OCI-LY1 (cell line): ENCODE measurements at regions not wholly inside any gene's neighbourhood (a gene's known extent, or its start where the extent isn't known, plus 50 kb on each side); places are given as distances from the start of the nearest gene placed in this dataset.

ENCODE experiments used
- H2AFZ ChIP-seq: fragments of 200-600 bp; sonication (generic), shearing (Covaris generic); 2 replicates; pipeline ENCODE4 v1.6.0; 2014; ENCODE audit warnings: antibody characterized with exemption, mild to moderate bottlenecking, low read length
- H3F3A ChIP-seq: fragments of 200-600 bp; sonication (generic), shearing (Covaris generic); 2 replicates; pipeline ENCODE4 v1.6.0; 2014; ENCODE audit warnings: mild to moderate bottlenecking, antibody characterized with exemption, low read length, moderate library complexity; ENCODE audit not compliant: insufficient read depth
- H3K27ac ChIP-seq: fragments of 200-600 bp; sonication (generic); 2 replicates; pipeline ENCODE4 v1.5.1; 2014; ENCODE audit warnings: low read length, mixed run types, mild to moderate bottlenecking, low read depth; ENCODE audit not compliant: poor library complexity, severe bottlenecking
- H3K27me3 ChIP-seq: fragments of 200-600 bp; sonication (generic); 2 replicates; pipeline ENCODE4 v1.6.0; 2014; ENCODE audit warnings: antibody characterized with exemption, mild to moderate bottlenecking, low read length, moderate library complexity; ENCODE audit not compliant: insufficient read depth
- H3K36me3 ChIP-seq: fragments of 200-600 bp; sonication (generic); 2 replicates; pipeline ENCODE4 v1.6.1; 2014; ENCODE audit warnings: mild to moderate bottlenecking, antibody characterized with exemption, low read length, moderate library complexity, mixed read lengths; ENCODE audit not compliant: insufficient read depth
- H3K4me1 ChIP-seq: fragments of 200-600 bp; sonication (generic); 2 replicates; pipeline ENCODE4 v1.5.1; 2014; ENCODE audit warnings: mild to moderate bottlenecking, low read length, moderate library complexity; ENCODE audit not compliant: insufficient read depth, severe bottlenecking
- H3K4me2 ChIP-seq: fragments of 200-600 bp; sonication (generic), shearing (Covaris generic); 2 replicates; pipeline ENCODE4 v1.6.1; 2014; ENCODE audit warnings: low read length
- H3K4me3 ChIP-seq: fragments of 200-600 bp; sonication (generic); 2 replicates; pipeline ENCODE4 v1.5.1; 2014; ENCODE audit warnings: low read length, low read depth, mild to moderate bottlenecking, mixed read lengths; ENCODE audit not compliant: poor library complexity, severe bottlenecking
- H3K79me2 ChIP-seq: fragments of 200-600 bp; shearing (Covaris generic); 2 replicates; pipeline ENCODE4 v1.6.1; 2016; ENCODE audit warnings: mixed run types, low read length, mixed read lengths; ENCODE audit not compliant: insufficient read depth
- H3K9ac ChIP-seq: fragments of 200-600 bp; sonication (generic), shearing (Covaris generic); 2 replicates; pipeline ENCODE4 v1.6.1; 2014; ENCODE audit warnings: mild to moderate bottlenecking, low read length, mixed read lengths
- H3K9me2 ChIP-seq: fragments of 200-600 bp; sonication (generic), shearing (Covaris generic); 2 replicates; pipeline ENCODE4 v1.6.1; 2014; ENCODE audit warnings: low read depth, mild to moderate bottlenecking, low read length, mixed read lengths
- H3K9me3 ChIP-seq: fragments of 200-600 bp; shearing (Covaris generic); 2 replicates; pipeline ENCODE4 v1.6.1; 2014; ENCODE audit warnings: low read length, mixed read lengths
- H4K20me1 ChIP-seq: fragments of 200-600 bp; sonication (generic), shearing (Covaris generic); 2 replicates; pipeline ENCODE4 v1.6.0; 2016; ENCODE audit warnings: mild to moderate bottlenecking, low read length; ENCODE audit not compliant: insufficient read depth
- CTCF ChIP-seq: fragments of 200-600 bp; sonication (generic), shearing (Covaris generic); IDR thresholded peaks from 2 replicates; pipeline ENCODE4 v1.5.1; 2017; ENCODE audit warnings: mild to moderate bottlenecking, antibody characterized with exemption, low read length, moderate library complexity, mixed read lengths
- EZH2 ChIP-seq: fragments of 200-600 bp; sonication (generic), shearing (Covaris generic); IDR thresholded peaks from 2 replicates; pipeline ENCODE4 v1.8.0; 2017; ENCODE audit warnings: borderline replicate concordance, mixed run types, mild to moderate bottlenecking, antibody characterized with exemption, low read length, moderate library complexity, mixed read lengths

- no peaks in the 10 kb centered on the region for H3F3A ChIP-seq
- H3K9me2 ChIP-seq: no peaks in the 10 kb centered on the region
- H3K4me3 ChIP-seq: no peak overlapping the region
- no peak overlapping the region for H3K27ac ChIP-seq
- no peak overlapping the region for H3K9ac ChIP-seq
- H3K4me1 ChIP-seq: no peaks in the 10 kb centered on the region
- no peaks in the 10 kb centered on the region for H3K36me3 ChIP-seq
- no peaks in the 10 kb centered on the region for H3K27me3 ChIP-seq
- H2AFZ ChIP-seq: no peak overlapping the region
- no peak for TF ChIP-seq CTCF
- no peak for TF ChIP-seq EZH2
- no peaks in the 10 kb centered on the region for H3K9me3 ChIP-seq
- H3K79me2 ChIP-seq: no peaks in the 10 kb centered on the region
- no peak overlapping the region for H3K4me2 ChIP-seq
- H4K20me1 ChIP-seq: no peaks in the 10 kb centered on the region
Measured at GRCh38 chr17:72401883-72402726, 281.3 kb downstream of the SOX9 start.

- TF ChIP-seq EZH2: no peak
- TF ChIP-seq CTCF: no peak
- no peaks in the 10 kb centered on the region for H4K20me1 ChIP-seq
- H3K27me3 ChIP-seq: no peaks in the 10 kb centered on the region
- no peaks in the 10 kb centered on the region for H3K9me2 ChIP-seq
- no peak overlapping the region for H3K27ac ChIP-seq
- H3K4me1 ChIP-seq: no peaks in the 10 kb centered on the region
- no peak overlapping the region for H2AFZ ChIP-seq
- no peak overlapping the region for H3K4me3 ChIP-seq
- no peaks in the 10 kb centered on the region for H3K36me3 ChIP-seq
- no peak overlapping the region for H3K9ac ChIP-seq
- H3K79me2 ChIP-seq: no peaks in the 10 kb centered on the region
- no peaks in the 10 kb centered on the region for H3K9me3 ChIP-seq
- H3K4me2 ChIP-seq: no peak overlapping the region
- no peaks in the 10 kb centered on the region for H3F3A ChIP-seq
Measured at GRCh38 chr17:72402727-72403210, 281.9 kb downstream of the SOX9 start.

- Histone ChIP-seq H3K27me3 (no peaks in the 10 kb centered on the region), H3K79me2 (no peaks in the 10 kb centered on the region), H3K27ac (no peak overlapping the region), H3K9me2 (no peaks in the 10 kb centered on the region), H3K9ac (no peak overlapping the region), H4K20me1 (no peaks in the 10 kb centered on the region), H3K4me2 (no peak overlapping the region), H3K4me1 (no peaks in the 10 kb centered on the region), H3K9me3 (no peaks in the 10 kb centered on the region), H3K4me3 (no peak overlapping the region), H2AFZ (no peak overlapping the region), H3K36me3 (no peaks in the 10 kb centered on the region), H3F3A (no peaks in the 10 kb centered on the region)
- no peak for TF ChIP-seq EZH2
- no peak for TF ChIP-seq CTCF
Measured at GRCh38 chr17:72403713-72404209, 282.9 kb downstream of the SOX9 start.
